ENCODE measurements at regions not wholly inside any gene's neighbourhood (a gene's known extent, or its start where the extent isn't known, plus 50 kb on each side); places are given as distances from the start of the nearest gene placed in this dataset.

- no peak overlapping the region for H4K91ac ChIP-seq (ENCODE audit: low read length)
- no peak overlapping the region for H2AK5ac ChIP-seq (ENCODE audit: low read length, severe bottlenecking)
- 97% methylated on average over 9 of the region's 9 CpGs for WGBS
- no peak overlapping the region for H3K4me2 ChIP-seq (ENCODE audit: low read length, poor library complexity, severe bottlenecking)
- H3K4ac ChIP-seq (ENCODE audit: low read depth in 1 of 2, low read length in 2 of 2) = no peak overlapping the region
- no peak overlapping the region for H3K14ac ChIP-seq (ENCODE audit: low read length in 2 of 2)
- H3K4me1 ChIP-seq (ENCODE audit: control insufficient read depth, insufficient read depth, low read depth, low read length) = no peaks in the 10 kb centered on the region
- no peak overlapping the region for H3K18ac ChIP-seq (ENCODE audit: low read depth in 1 of 2, low read length in 2 of 2)
- H2BK12ac ChIP-seq (ENCODE audit: low read length in 2 of 2) = no peak overlapping the region
- H3K79me1 ChIP-seq (replicated peaks; ENCODE audit: low read length, poor library complexity, severe bottlenecking) = no peaks in the 10 kb centered on the region
- H3K27ac ChIP-seq (ENCODE audit: low read length, poor library complexity, severe bottlenecking) = no peak overlapping the region
- no peaks in the 10 kb centered on the region for H3K27me3 ChIP-seq (ENCODE audit: control insufficient read depth in 1 of 2, insufficient read depth in 1 of 2, low read length in 2 of 2)
- DNase-seq = no peak
- no peak overlapping the region for H3K23ac ChIP-seq (ENCODE audit: low read length in 2 of 2)
- H3K9ac ChIP-seq (ENCODE audit: low read length) = no peak overlapping the region
- H3K9me3 ChIP-seq (ENCODE audit: control insufficient read depth, low read length) = no peaks in the 10 kb centered on the region
- H3K4me3 ChIP-seq (ENCODE audit: insufficient read depth in 1 of 2, low read depth in 1 of 2, low read length in 2 of 2) = no peak overlapping the region
- no peak overlapping the region for H2AFZ ChIP-seq (ENCODE audit: low read depth, low read length)
- H3K36me3 ChIP-seq (ENCODE audit: control insufficient read depth in 1 of 2, insufficient read depth in 2 of 2, low read depth in 1 of 2, low read length in 2 of 2) = no peaks in the 10 kb centered on the region
- H4K8ac ChIP-seq (ENCODE audit: low read length) = no peak overlapping the region
- no peak overlapping the region for H2BK5ac ChIP-seq (ENCODE audit: low read depth, low read length, poor library complexity, severe bottlenecking)
- no peak overlapping the region for H2BK120ac ChIP-seq (ENCODE audit: low read depth, low read length)
- H2BK15ac ChIP-seq (ENCODE audit: low read depth, poor library complexity, severe bottlenecking) = no peak overlapping the region
Measured at GRCh38 chr1:221937155-221937953, 195.5 kb upstream of the DUSP10 start.

DNA sequence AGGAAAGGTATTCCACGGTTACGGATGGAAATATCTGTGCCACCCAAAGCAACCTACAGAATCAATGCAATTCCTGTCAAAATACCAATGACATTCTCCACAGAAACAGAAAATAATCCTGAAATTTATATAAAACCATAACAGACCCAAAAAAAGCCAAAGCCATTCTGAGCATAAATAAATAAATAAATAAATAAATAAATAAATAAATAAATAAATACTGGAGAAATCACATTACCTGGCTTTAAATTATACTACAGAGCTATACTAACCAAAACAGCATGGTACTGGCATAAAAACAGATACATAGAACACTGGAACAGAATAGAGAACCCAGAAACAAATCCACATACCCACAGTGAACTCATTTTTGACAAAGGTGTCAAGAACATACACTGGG is 191.9 kb upstream of the DUSP10 start:
- WGBS = 100% methylated on average over 2 of the region's 2 CpGs

GRCh38 chr1:221926441-221926840 is 184.6 kb upstream of the DUSP10 start:
- Histone ChIP-seq H2BK15ac (ENCODE audit: low read depth, poor library complexity, severe bottlenecking) (no peak overlapping the region), H2BK12ac (ENCODE audit: low read length in 2 of 2) (no peak overlapping the region), H3K79me1 (replicated peaks; ENCODE audit: low read length, poor library complexity, severe bottlenecking) (no peaks in the 10 kb centered on the region), H3K18ac (ENCODE audit: low read depth in 1 of 2, low read length in 2 of 2) (no peak overlapping the region), H3K4me2 (ENCODE audit: low read length, poor library complexity, severe bottlenecking) (no peak overlapping the region), H3K9me3 (ENCODE audit: control insufficient read depth, low read length) (no peaks in the 10 kb centered on the region), H4K91ac (ENCODE audit: low read length) (no peak overlapping the region), H3K4me1 (ENCODE audit: control insufficient read depth, insufficient read depth, low read depth, low read length) (no peaks in the 10 kb centered on the region), H3K14ac (ENCODE audit: low read length in 2 of 2) (no peak overlapping the region), H2BK120ac (ENCODE audit: low read depth, low read length) (no peak overlapping the region), H3K27ac (ENCODE audit: low read length, poor library complexity, severe bottlenecking) (no peak overlapping the region), H2AFZ (ENCODE audit: low read depth, low read length) (no peak overlapping the region), H2BK5ac (ENCODE audit: low read depth, low read length, poor library complexity, severe bottlenecking) (no peak overlapping the region), H3K23ac (ENCODE audit: low read length in 2 of 2) (no peak overlapping the region), H3K9ac (ENCODE audit: low read length) (no peak overlapping the region), H4K8ac (ENCODE audit: low read length) (no peak overlapping the region), H2AK5ac (ENCODE audit: low read length, severe bottlenecking) (no peak overlapping the region), H3K4me3 (ENCODE audit: insufficient read depth in 1 of 2, low read depth in 1 of 2, low read length in 2 of 2) (no peak overlapping the region), H3K36me3 (ENCODE audit: control insufficient read depth in 1 of 2, insufficient read depth in 2 of 2, low read depth in 1 of 2, low read length in 2 of 2) (no peaks in the 10 kb centered on the region), H3K27me3 (ENCODE audit: control insufficient read depth in 1 of 2, insufficient read depth in 1 of 2, low read length in 2 of 2) (no peaks in the 10 kb centered on the region), H3K4ac (ENCODE audit: low read depth in 1 of 2, low read length in 2 of 2) (no peak overlapping the region)
- DNase-seq = no peak
- 84% methylated on average over 2 of the region's 4 CpGs for WGBS

More for the DNA sequence above, 191.9 kb upstream of the DUSP10 start:
- no peak overlapping the region for H3K4me3 ChIP-seq (ENCODE audit: insufficient read depth in 1 of 2, low read depth in 1 of 2, low read length in 2 of 2)
- H3K27me3 ChIP-seq (ENCODE audit: control insufficient read depth in 1 of 2, insufficient read depth in 1 of 2, low read length in 2 of 2) = no peaks in the 10 kb centered on the region
- H3K9me3 ChIP-seq (ENCODE audit: control insufficient read depth, low read length) = no peaks in the 10 kb centered on the region
- no peak for DNase-seq
- H2AFZ ChIP-seq (ENCODE audit: low read depth, low read length) = no peak overlapping the region
- no peak overlapping the region for H2BK120ac ChIP-seq (ENCODE audit: low read depth, low read length)
- no peak overlapping the region for H2BK12ac ChIP-seq (ENCODE audit: low read length in 2 of 2)
- no peak overlapping the region for H4K91ac ChIP-seq (ENCODE audit: low read length)
- H3K79me1 ChIP-seq (replicated peaks; ENCODE audit: low read length, poor library complexity, severe bottlenecking) = no peaks in the 10 kb centered on the region
- H3K4me1 ChIP-seq (ENCODE audit: control insufficient read depth, insufficient read depth, low read depth, low read length) = no peaks in the 10 kb centered on the region
- H3K18ac ChIP-seq (ENCODE audit: low read depth in 1 of 2, low read length in 2 of 2) = no peak overlapping the region
- H4K8ac ChIP-seq (ENCODE audit: low read length) = no peak overlapping the region
- H3K4me2 ChIP-seq (ENCODE audit: low read length, poor library complexity, severe bottlenecking) = no peak overlapping the region
- H3K14ac ChIP-seq (ENCODE audit: low read length in 2 of 2) = no peak overlapping the region
- H2AK5ac ChIP-seq (ENCODE audit: low read length, severe bottlenecking) = no peak overlapping the region
- no peak overlapping the region for H3K4ac ChIP-seq (ENCODE audit: low read depth in 1 of 2, low read length in 2 of 2)
- no peak overlapping the region for H3K27ac ChIP-seq (ENCODE audit: low read length, poor library complexity, severe bottlenecking)
- H3K36me3 ChIP-seq (ENCODE audit: control insufficient read depth in 1 of 2, insufficient read depth in 2 of 2, low read depth in 1 of 2, low read length in 2 of 2) = no peaks in the 10 kb centered on the region
- no peak overlapping the region for H3K23ac ChIP-seq (ENCODE audit: low read length in 2 of 2)
- H3K9ac ChIP-seq (ENCODE audit: low read length) = no peak overlapping the region
- no peak overlapping the region for H2BK5ac ChIP-seq (ENCODE audit: low read depth, low read length, poor library complexity, severe bottlenecking)
- H2BK15ac ChIP-seq (ENCODE audit: low read depth, poor library complexity, severe bottlenecking) = no peak overlapping the region

DNA sequence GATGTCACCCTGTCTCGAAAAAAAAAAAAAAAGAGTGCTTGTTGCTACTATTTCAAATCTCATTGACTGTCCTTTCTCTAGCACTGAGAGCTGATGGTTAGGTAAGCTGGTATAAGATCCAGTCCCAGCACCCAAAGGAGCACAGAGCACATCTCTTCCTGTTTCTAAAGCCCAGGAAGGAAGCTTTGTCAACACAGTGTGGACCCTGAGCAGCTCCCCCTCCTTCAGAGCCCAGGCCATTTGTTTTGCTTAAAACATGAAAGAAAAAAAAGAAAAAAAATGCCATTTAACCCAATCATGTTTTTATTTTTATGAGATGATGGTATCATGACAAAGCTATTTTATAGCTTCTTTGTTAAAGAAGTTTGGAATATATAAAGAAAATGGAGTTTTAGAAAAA is 184.1 kb upstream of the DUSP10 start:
- Histone ChIP-seq H3K36me3 (ENCODE audit: control insufficient read depth in 1 of 2, insufficient read depth in 2 of 2, low read depth in 1 of 2, low read length in 2 of 2) (no peaks in the 10 kb centered on the region), H2BK5ac (ENCODE audit: low read depth, low read length, poor library complexity, severe bottlenecking) (no peak overlapping the region), H3K4me2 (ENCODE audit: low read length, poor library complexity, severe bottlenecking) (no peak overlapping the region), H3K4ac (ENCODE audit: low read depth in 1 of 2, low read length in 2 of 2) (no peak overlapping the region), H3K18ac (ENCODE audit: low read depth in 1 of 2, low read length in 2 of 2) (no peak overlapping the region), H3K4me1 (ENCODE audit: control insufficient read depth, insufficient read depth, low read depth, low read length) (no peaks in the 10 kb centered on the region), H3K9ac (ENCODE audit: low read length) (no peak overlapping the region), H3K23ac (ENCODE audit: low read length in 2 of 2) (no peak overlapping the region), H2BK12ac (ENCODE audit: low read length in 2 of 2) (no peak overlapping the region), H4K91ac (ENCODE audit: low read length) (no peak overlapping the region), H2AK5ac (ENCODE audit: low read length, severe bottlenecking) (no peak overlapping the region), H4K8ac (ENCODE audit: low read length) (no peak overlapping the region), H3K27me3 (ENCODE audit: control insufficient read depth in 1 of 2, insufficient read depth in 1 of 2, low read length in 2 of 2) (no peaks in the 10 kb centered on the region), H2AFZ (ENCODE audit: low read depth, low read length) (no peak overlapping the region), H2BK15ac (ENCODE audit: low read depth, poor library complexity, severe bottlenecking) (no peak overlapping the region), H3K4me3 (ENCODE audit: insufficient read depth in 1 of 2, low read depth in 1 of 2, low read length in 2 of 2) (no peak overlapping the region), H2BK120ac (ENCODE audit: low read depth, low read length) (no peak overlapping the region), H3K27ac (ENCODE audit: low read length, poor library complexity, severe bottlenecking) (no peak overlapping the region), H3K79me1 (replicated peaks; ENCODE audit: low read length, poor library complexity, severe bottlenecking) (no peaks in the 10 kb centered on the region), H3K14ac (ENCODE audit: low read length in 2 of 2) (no peak overlapping the region), H3K9me3 (ENCODE audit: control insufficient read depth, low read length) (no peaks in the 10 kb centered on the region)
- no peak for DNase-seq
- WGBS = no CpG with 5 or more reads among the region's 1 CpG

All from mesenchymal stem cell (in vitro differentiated cells and primary cell).